ENCODE measurements at regions not wholly inside any gene's neighbourhood (a gene's known extent, or its start where the extent isn't known, plus 50 kb on each side); places are given as distances from the start of the nearest gene placed in this dataset.

GRCh38 chr14:54300881-54301280, 95.9 kb upstream of the CDKN3 start:
- TF ChIP-seq CTCF (IDR thresholded peaks at IDR 0.05) (no peak), POLR2A (IDR thresholded peaks at IDR 0.05) (no peak)

Data from right lobe of liver (tissue), 4 donors.